Astrocyte of the spinal cord (primary cell): ENCODE measurements at regions not wholly inside any gene's neighbourhood (a gene's known extent, or its start where the extent isn't known, plus 50 kb on each side); places are given as distances from the start of the nearest gene placed in this dataset.
A peak's percentile ranks its signal among the peaks of the same experiment; 100 is the strongest.

ENCODE experiments used
- DNase-seq: peaks from one replicate; pipeline ENCODE4 v3.0.0; 2011; ENCODE audit warnings: low read depth, low spot score
- H3K4me3 ChIP-seq: 2 replicates; pipeline ENCODE4 v1.5.1; 2011; ENCODE audit warnings: low read depth, mild to moderate bottlenecking, low read length, moderate library complexity
- CTCF ChIP-seq: IDR thresholded peaks from 2 replicates; pipeline ENCODE4 v1.5.1; 2012; ENCODE audit warnings: low read depth, mild to moderate bottlenecking, low read length, inconsistent platforms
- in situ Hi-C: cut with HindIII; loops from 2 replicates; pipeline ENCODE4 v1.10.0; 2017; ENCODE audit warnings: low sequenced_read_pairs

- no peak for TF ChIP-seq CTCF
- in situ Hi-C loops: no loop called here
- no peak for DNase-seq
- no peak overlapping the region for H3K4me3 ChIP-seq
Measured at GRCh38 chr16:86375851-86376250, 134.5 kb upstream of the FOXF1 start.

DNA sequence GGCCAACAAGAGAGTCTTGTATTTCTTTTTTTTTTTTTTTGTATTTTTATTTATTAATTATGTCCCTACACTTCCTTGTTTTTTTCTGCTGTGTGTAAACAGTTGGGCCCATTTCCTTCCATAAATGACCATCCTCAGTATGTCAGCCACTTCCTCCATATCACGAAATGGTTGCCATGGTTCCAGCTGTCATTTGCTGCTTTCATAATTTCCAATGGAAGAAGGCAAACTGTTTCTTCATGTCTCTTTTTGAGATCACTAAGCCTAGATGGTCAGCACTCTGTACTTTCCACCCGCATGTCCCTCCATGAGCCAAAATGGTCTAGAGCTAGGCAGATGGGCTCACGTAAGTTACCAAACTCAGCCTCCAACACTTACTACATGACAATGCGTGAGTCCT is 133.5 kb upstream of the FOXF1 start:
- no peak for TF ChIP-seq CTCF
- no peak overlapping the region for H3K4me3 ChIP-seq
- in situ Hi-C loops: no loop called here
- no peak for DNase-seq

GRCh38 chr16:86377251-86378022 is 132.9 kb upstream of the FOXF1 start:
- no peak for TF ChIP-seq CTCF
- H3K4me3 ChIP-seq: no peak overlapping the region
- DNase-seq: no peak
- in situ Hi-C loops: no loop called here

GRCh38 chr16:86378128-86378527 is 132.2 kb upstream of the FOXF1 start:
- TF ChIP-seq CTCF: no peak
- H3K4me3 ChIP-seq: no peak overlapping the region
- in situ Hi-C loops: no loop called here
- DNase-seq: no peak

- H3K4me3 ChIP-seq: no peak overlapping the region
- DNase-seq: no peak
- no peak for TF ChIP-seq CTCF
- in situ Hi-C loops: no loop called here
Measured at GRCh38 chr16:86378831-86379504, 131.4 kb upstream of the FOXF1 start.

GRCh38 chr16:86379505-86379846 is 130.9 kb upstream of the FOXF1 start:
- in situ Hi-C loops: no loop called here
- peak; percentile 49 for DNase-seq
- H3K4me3 ChIP-seq: no peak overlapping the region
- TF ChIP-seq CTCF: no peak
